Adipocyte (in vitro differentiated cells): ENCODE measurements at regions not wholly inside any gene's neighbourhood (a gene's known extent, or its start where the extent isn't known, plus 50 kb on each side); places are given as distances from the start of the nearest gene placed in this dataset.

ENCODE experiments used
- DNase-seq: peaks from one replicate; pipeline ENCODE4 v3.0.0-alpha.2; 2015; ENCODE audit warnings: low read depth
- H3K27me3 ChIP-seq: replicated peaks from 2 replicates; pipeline ENCODE4 v1.7.0; 2013; ENCODE audit warnings: mild to moderate bottlenecking, low read length, moderate library complexity; ENCODE audit not compliant: control insufficient read depth, insufficient read depth
- H3K36me3 ChIP-seq: 2 replicates; pipeline ENCODE4 v1.7.0; 2013; ENCODE audit warnings: low read length, mild to moderate bottlenecking, moderate library complexity; ENCODE audit not compliant: control insufficient read depth, insufficient read depth, severe bottlenecking
- H3K4me1 ChIP-seq: 2 replicates; pipeline ENCODE4 v1.7.0; 2013; ENCODE audit warnings: mild to moderate bottlenecking, low read length, moderate library complexity; ENCODE audit not compliant: control insufficient read depth, insufficient read depth
- H3K4me3 ChIP-seq: 2 replicates; pipeline ENCODE4 v1.7.0; 2013; ENCODE audit warnings: mild to moderate bottlenecking, low read length, moderate library complexity
- H3K9ac ChIP-seq: 2 replicates; pipeline ENCODE4 v1.7.0; 2013; ENCODE audit warnings: mild to moderate bottlenecking, low read length, moderate library complexity
- H3K9me3 ChIP-seq: 2 replicates; pipeline ENCODE4 v1.7.0; 2013; ENCODE audit warnings: mild to moderate bottlenecking, low read length, moderate library complexity; ENCODE audit not compliant: control insufficient read depth

- Histone ChIP-seq H3K4me3 (no peak overlapping the region), H3K9ac (no peak overlapping the region), H3K4me1 (no peaks in the 10 kb centered on the region), H3K36me3 (no peaks in the 10 kb centered on the region), H3K9me3 (no peaks in the 10 kb centered on the region), H3K27me3 (no peaks in the 10 kb centered on the region)
- DNase-seq, result no peak
Observed at GRCh38 chr4:58611012-58611411, 1500.8 kb upstream of the IGFBP7 start.

DNA sequence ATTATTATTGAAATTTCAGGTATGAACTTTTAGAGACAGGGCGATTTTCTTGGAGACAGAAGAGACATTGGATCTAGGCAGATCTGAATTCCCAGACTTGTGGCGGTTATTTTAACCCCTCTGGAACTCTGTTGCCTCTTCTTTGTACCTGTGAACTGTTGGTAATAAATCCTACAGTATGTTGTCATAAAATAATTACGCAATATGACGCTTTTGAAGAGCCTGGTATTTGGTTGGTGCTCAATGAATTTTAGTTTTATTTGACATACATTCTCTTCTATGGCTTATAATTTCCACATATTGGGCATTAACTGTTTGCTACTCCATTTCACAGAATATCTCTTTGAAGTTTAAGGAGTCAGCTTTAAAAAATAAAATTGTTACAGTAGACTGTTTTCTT, 1496.1 kb upstream of the IGFBP7 start:
- H3K36me3 ChIP-seq, result no peaks in the 10 kb centered on the region
- H3K9me3 ChIP-seq, result no peaks in the 10 kb centered on the region
- no peak overlapping the region for H3K4me3 ChIP-seq
- H3K27me3 ChIP-seq, result no peaks in the 10 kb centered on the region
- DNase-seq, result no peak
- H3K9ac ChIP-seq, result no peak overlapping the region
- no peaks in the 10 kb centered on the region for H3K4me1 ChIP-seq

DNA sequence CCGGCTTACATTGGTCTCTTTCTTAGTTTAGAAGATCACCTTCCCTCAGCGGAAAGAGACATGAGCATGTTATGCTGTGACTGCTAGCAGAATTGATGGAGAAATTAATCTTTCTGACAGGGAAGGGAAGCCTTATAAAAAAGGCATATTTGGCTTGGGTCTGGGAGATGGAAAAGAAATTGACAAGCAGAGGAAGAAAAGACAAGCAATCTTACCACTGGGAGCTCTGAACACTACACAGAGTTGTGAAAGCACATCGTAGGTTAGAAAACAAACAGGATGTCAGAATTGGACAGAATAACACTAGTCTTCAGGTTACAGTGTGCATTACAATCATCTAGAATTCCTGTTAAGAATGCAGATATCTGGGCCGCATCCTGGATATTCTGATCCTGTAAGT, 1493.8 kb upstream of the IGFBP7 start:
- Histone ChIP-seq H3K9me3 (no peaks in the 10 kb centered on the region), H3K9ac (no peak overlapping the region), H3K27me3 (no peaks in the 10 kb centered on the region), H3K4me3 (no peak overlapping the region), H3K36me3 (no peaks in the 10 kb centered on the region), H3K4me1 (no peaks in the 10 kb centered on the region)
- DNase-seq, result no peak

DNA sequence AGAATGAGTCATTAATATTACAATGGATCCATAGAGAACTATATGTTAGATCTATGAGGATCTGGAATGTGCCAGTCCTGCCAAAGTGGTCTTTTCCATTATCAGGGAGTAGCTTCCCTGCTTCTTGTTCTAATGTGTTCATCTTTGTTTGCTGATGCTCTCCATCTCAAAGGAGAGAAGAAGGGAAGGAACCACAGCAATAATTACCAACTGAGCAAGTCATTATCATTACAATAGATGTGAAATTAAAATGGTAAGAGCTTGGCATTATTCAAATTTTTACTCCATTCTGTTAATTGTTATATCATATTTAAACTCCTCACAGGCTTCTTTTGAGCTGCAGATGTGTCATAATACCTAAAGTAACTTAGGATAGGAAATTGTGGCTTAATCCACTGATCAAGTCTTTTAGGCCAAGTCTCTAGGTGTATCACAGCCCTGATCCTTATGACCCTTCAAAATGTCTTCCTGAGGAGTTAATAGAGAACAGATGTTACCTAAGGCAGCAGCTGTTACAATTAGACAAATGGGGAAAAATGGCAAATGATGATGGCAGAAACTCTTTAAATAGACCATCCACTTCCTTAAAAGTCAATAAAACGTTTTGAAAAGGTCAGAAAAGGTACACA, 1492.7 kb upstream of the IGFBP7 start:
- Histone ChIP-seq H3K4me1 (no peaks in the 10 kb centered on the region), H3K36me3 (no peaks in the 10 kb centered on the region), H3K4me3 (no peak overlapping the region), H3K9me3 (no peaks in the 10 kb centered on the region), H3K9ac (no peak overlapping the region), H3K27me3 (no peaks in the 10 kb centered on the region)
- DNase-seq, result no peak

- H3K9me3 ChIP-seq, result no peaks in the 10 kb centered on the region
- no peaks in the 10 kb centered on the region for H3K4me1 ChIP-seq
- no peaks in the 10 kb centered on the region for H3K27me3 ChIP-seq
- no peak overlapping the region for H3K9ac ChIP-seq
- no peak overlapping the region for H3K4me3 ChIP-seq
- H3K36me3 ChIP-seq, result no peaks in the 10 kb centered on the region
- DNase-seq, result no peak
Observed at GRCh38 chr4:58602022-58602421, 1491.8 kb upstream of the IGFBP7 start.

GRCh38 chr4:58600290-58600689, 1490.1 kb upstream of the IGFBP7 start:
- no peaks in the 10 kb centered on the region for H3K36me3 ChIP-seq
- H3K4me1 ChIP-seq, result no peaks in the 10 kb centered on the region
- DNase-seq, result no peak
- no peaks in the 10 kb centered on the region for H3K27me3 ChIP-seq
- H3K9me3 ChIP-seq, result no peaks in the 10 kb centered on the region
- no peak overlapping the region for H3K4me3 ChIP-seq
- H3K9ac ChIP-seq, result no peak overlapping the region

DNA sequence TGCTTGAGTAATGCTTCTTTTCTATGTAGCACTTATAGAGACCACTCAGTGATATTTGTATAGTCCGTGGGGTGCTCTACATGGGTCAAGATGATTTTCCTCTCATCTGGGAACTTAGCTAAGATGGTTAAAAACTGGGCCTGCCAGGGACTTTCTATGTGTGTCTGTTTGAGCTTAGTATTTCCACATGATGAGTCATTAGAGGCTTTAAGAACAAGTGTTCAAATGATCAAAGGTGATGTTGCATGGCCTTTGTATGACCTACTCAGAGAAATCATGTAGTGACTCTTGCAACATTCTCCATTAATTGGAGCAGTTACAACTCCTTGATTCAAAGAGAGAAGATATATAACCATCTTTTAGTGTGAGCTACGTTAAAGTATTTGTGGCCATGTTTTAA, 1480.5 kb upstream of the IGFBP7 start:
- Histone ChIP-seq H3K36me3 (no peaks in the 10 kb centered on the region), H3K4me3 (no peak overlapping the region), H3K9ac (no peak overlapping the region), H3K27me3 (no peaks in the 10 kb centered on the region), H3K9me3 (peaks cover 9% of the 10 kb centered on the region), H3K4me1 (no peaks in the 10 kb centered on the region)
- DNase-seq, result no peak

- Histone ChIP-seq H3K4me3 (no peak overlapping the region), H3K27me3 (no peaks in the 10 kb centered on the region), H3K36me3 (no peaks in the 10 kb centered on the region), H3K9ac (no peak overlapping the region), H3K9me3 (peaks cover 9% of the 10 kb centered on the region), H3K4me1 (no peaks in the 10 kb centered on the region)
- no peak for DNase-seq
Observed at GRCh38 chr4:58587856-58588255, 1477.7 kb upstream of the IGFBP7 start.

GRCh38 chr4:58566260-58566659, 1456.1 kb upstream of the IGFBP7 start:
- H3K27me3 ChIP-seq, result no peaks in the 10 kb centered on the region
- H3K4me3 ChIP-seq, result no peak overlapping the region
- no peak overlapping the region for H3K9ac ChIP-seq
- no peaks in the 10 kb centered on the region for H3K36me3 ChIP-seq
- H3K9me3 ChIP-seq, result peaks cover 10% of the 10 kb centered on the region
- H3K4me1 ChIP-seq, result no peaks in the 10 kb centered on the region
- no peak for DNase-seq

GRCh38 chr4:58564695-58565475, 1454.7 kb upstream of the IGFBP7 start:
- no peak for DNase-seq
- H3K9ac ChIP-seq, result no peak overlapping the region
- H3K27me3 ChIP-seq, result no peaks in the 10 kb centered on the region
- H3K4me1 ChIP-seq, result no peaks in the 10 kb centered on the region
- H3K36me3 ChIP-seq, result no peaks in the 10 kb centered on the region
- peaks cover 2% of the 10 kb centered on the region for H3K9me3 ChIP-seq
- H3K4me3 ChIP-seq, result no peak overlapping the region

DNA sequence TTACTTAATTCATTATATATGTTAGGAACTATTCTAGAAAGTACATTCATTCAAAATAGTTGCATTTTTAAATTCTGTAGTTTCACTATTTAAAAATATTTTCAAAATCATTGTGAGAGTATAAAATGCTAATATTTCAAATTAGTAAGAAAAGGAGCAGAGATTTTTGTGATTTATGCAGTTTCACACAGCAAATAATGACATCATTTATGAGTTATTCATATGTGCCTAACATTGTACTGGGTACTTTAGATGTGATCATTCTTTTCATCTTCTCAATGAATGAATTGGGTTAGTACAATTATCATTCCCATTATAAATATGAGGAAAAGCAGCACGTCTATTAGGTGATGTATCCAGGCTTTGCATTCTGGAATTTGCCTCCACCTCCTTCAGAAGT, 1451.0 kb upstream of the IGFBP7 start:
- Histone ChIP-seq H3K9ac (no peak overlapping the region), H3K9me3 (no peaks in the 10 kb centered on the region), H3K36me3 (no peaks in the 10 kb centered on the region), H3K4me1 (no peaks in the 10 kb centered on the region), H3K4me3 (no peak overlapping the region), H3K27me3 (no peaks in the 10 kb centered on the region)
- DNase-seq, result no peak

GRCh38 chr4:58560736-58561135, 1450.6 kb upstream of the IGFBP7 start:
- Histone ChIP-seq H3K4me3 (no peak overlapping the region), H3K27me3 (no peaks in the 10 kb centered on the region), H3K9me3 (no peaks in the 10 kb centered on the region), H3K36me3 (no peaks in the 10 kb centered on the region), H3K4me1 (no peaks in the 10 kb centered on the region), H3K9ac (no peak overlapping the region)
- DNase-seq, result no peak
